Body of pancreas (tissue), 4 donors: ENCODE measurements at regions not wholly inside any gene's neighbourhood (a gene's known extent, or its start where the extent isn't known, plus 50 kb on each side); places are given as distances from the start of the nearest gene placed in this dataset.

ENCODE experiments used
- ATAC-seq: fragments of 150-250 bp; one replicate; pipeline ENCODE4 v1.9.1; 2016
- DNase-seq, 4 donors: peaks; one replicate each; pipeline ENCODE4 v3.0.0-alpha.2; 2019
- H3K27ac ChIP-seq, 4 donors: fragments of 200-600 bp; sonication (generic); 1 replicate in 3 of 4; 2 replicates in 1 of 4; pipeline versions ENCODE4 v1.5.1 to v1.6.1; 2016 to 2019; ENCODE audit warnings: mild to moderate bottlenecking in 1 of 4, mixed read lengths in 1 of 4, moderate library complexity in 1 of 4
- H3K27me3 ChIP-seq, 2 donors: fragments of 200-600 bp; sonication (generic); one replicate each; pipeline ENCODE4 v1.6.0; 2016; ENCODE audit warnings: mild to moderate bottlenecking in 1 of 2
- H3K36me3 ChIP-seq, 2 donors: fragments of 200-600 bp; sonication (generic); replicated peaks in 1 of 2; 2 replicates each; pipeline ENCODE4 v1.5.1; 2016; ENCODE audit warnings: low read depth in 2 of 2; ENCODE audit not compliant: insufficient read depth in 1 of 2
- H3K4me1 ChIP-seq: fragments of 200-600 bp; sonication (generic); one replicate; pipeline ENCODE4 v1.6.0; 2016
- H3K4me3 ChIP-seq, 2 donors: fragments of 200-600 bp; sonication (generic); 1 replicate in 1 of 2; 2 replicates in 1 of 2; pipeline ENCODE4 v1.5.1; 2016 to 2019
- H3K9me3 ChIP-seq, 3 donors: fragments of 200-600 bp; sonication (generic); 1 replicate in 2 of 3; 2 replicates in 1 of 3; pipeline ENCODE4 v1.5.1; 2016
- CTCF ChIP-seq, 7 experiments: fragments of 450-650 bp in 4 of 7; fragments of 200-600 bp in 3 of 7; sonication (generic) in 3 of 7; IDR thresholded peaks; one replicate each; pipeline ENCODE4 v1.5.1; 2016 to 2019; ENCODE audit warnings: antibody characterized with exemption in 7 of 7
- POLR2A ChIP-seq, 3 donors: fragments of 450-650 bp; IDR thresholded peaks; one replicate each; pipeline ENCODE4 v1.6.1; 2016; ENCODE audit warnings: antibody characterized with exemption in 3 of 3, mild to moderate bottlenecking in 2 of 3
- WGBS, 2 donors: methylation state at CpG; one replicate each; pipeline ENCODE4 v1.1.5; 2017; 5-methylcytosine and 5-hydroxymethylcytosine counted together
- intact Hi-C: fragments of 100-400 bp; cut with DNase I; formaldehyde crosslinking; loops from one replicate; pipeline ENCODE4 v1.15.1; 2023

- TF ChIP-seq POLR2A (IDR thresholded peaks at IDR 0.05): no peak
- TF ChIP-seq CTCF (IDR thresholded peaks at IDR 0.05): no peak
- WGBS, 2 donors: 36 to 48% methylated on average over 4 of the region's 4 CpGs
- Histone ChIP-seq H3K36me3 (no peaks in the 10 kb centered on the region), H3K4me3 (no peak overlapping the region), H3K9me3 (peaks cover 0 to 7% (median 0%) of the 10 kb centered on the region in 3 donors), H3K4me1 (no peaks in the 10 kb centered on the region), H3K27ac (no peak overlapping the region), H3K27me3 (no peaks in the 10 kb centered on the region)
- DNase-seq (no peak), ATAC-seq (no peak)
- intact Hi-C loops: no loop called here
Observed at GRCh38 chr4:56215141-56215783, 172.0 kb downstream of the AASDH start.

- TF ChIP-seq CTCF (IDR thresholded peaks at IDR 0.05) (no peak), POLR2A (IDR thresholded peaks at IDR 0.05) (no peak)
- no peaks in the 10 kb centered on the region for H3K27me3 ChIP-seq
- peaks cover 0 to 7% (median 0%) of the 10 kb centered on the region in 3 donors for H3K9me3 ChIP-seq
- no peak overlapping the region for H3K27ac ChIP-seq
- H3K36me3 ChIP-seq: no peaks in the 10 kb centered on the region
- no peak overlapping the region for H3K4me3 ChIP-seq
- WGBS, 2 donors: 65 to 69% methylated on average over 3 of the region's 3 CpGs
- ATAC-seq (no peak), DNase-seq (no peak)
- intact Hi-C loops: no loop called here
- H3K4me1 ChIP-seq: no peaks in the 10 kb centered on the region
Observed at GRCh38 chr4:56213543-56213942, 173.7 kb downstream of the AASDH start.

DNA sequence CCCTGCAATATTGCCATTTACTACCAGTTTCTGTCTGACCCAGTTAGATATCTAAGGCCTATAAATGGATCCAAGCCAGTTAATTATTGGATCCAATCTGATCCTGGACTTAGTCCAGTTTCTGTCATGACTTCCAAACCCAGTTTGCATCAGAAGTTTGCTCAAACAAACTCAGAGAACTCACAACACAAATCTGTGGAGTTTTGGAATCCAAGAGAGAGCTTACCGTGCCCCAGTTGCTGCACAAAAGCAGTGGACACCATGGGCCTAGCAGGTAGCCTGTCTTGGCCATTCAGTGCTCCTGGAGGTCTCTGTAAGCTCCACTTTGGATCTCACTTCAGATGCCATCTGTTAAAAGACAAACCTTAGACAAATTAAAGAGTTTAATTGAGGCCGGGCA lies 174.5 kb downstream of the AASDH start:
- ATAC-seq (no peak), DNase-seq (no peak)
- no peak overlapping the region for H3K27ac ChIP-seq
- H3K27me3 ChIP-seq: no peaks in the 10 kb centered on the region
- 68 to 94% methylated on average over 2 of the region's 2 CpGs for WGBS, 2 donors
- no peaks in the 10 kb centered on the region for H3K36me3 ChIP-seq
- no peak overlapping the region for H3K4me3 ChIP-seq
- no peak for TF ChIP-seq POLR2A (IDR thresholded peaks at IDR 0.05)
- TF ChIP-seq CTCF (IDR thresholded peaks at IDR 0.05): no peak
- peaks cover 0 to 7% (median 0%) of the 10 kb centered on the region in 3 donors for H3K9me3 ChIP-seq
- H3K4me1 ChIP-seq: no peaks in the 10 kb centered on the region
- intact Hi-C loops: no loop called here

DNA sequence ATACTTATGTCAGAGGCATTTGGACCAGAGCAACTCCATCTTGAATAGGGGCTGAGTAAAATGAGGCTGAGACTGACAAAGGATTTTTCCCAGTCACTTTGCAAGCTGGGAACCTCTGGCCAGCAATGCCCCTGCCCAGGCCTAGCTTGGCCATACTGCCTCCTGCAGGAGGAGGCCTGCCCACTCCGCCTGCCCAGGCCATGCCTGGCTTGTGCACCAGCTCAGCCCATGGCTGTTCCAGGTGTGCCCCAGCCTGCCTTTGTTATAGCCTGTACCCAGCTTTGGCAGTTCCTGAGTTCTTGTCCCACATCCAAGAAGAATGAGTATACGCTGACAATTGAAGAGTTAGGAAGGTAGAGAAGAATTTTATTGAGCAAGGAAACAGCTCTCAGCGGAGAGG lies 176.1 kb downstream of the AASDH start:
- no peak overlapping the region for H3K27ac ChIP-seq
- WGBS, 2 donors: 88 to 90% methylated on average over 3 of the region's 3 CpGs
- H3K36me3 ChIP-seq: no peaks in the 10 kb centered on the region
- H3K27me3 ChIP-seq: no peaks in the 10 kb centered on the region
- ATAC-seq (no peak), DNase-seq (no peak)
- H3K4me3 ChIP-seq: no peak overlapping the region
- H3K9me3 ChIP-seq: peaks cover 0 to 7% (median 0%) of the 10 kb centered on the region in 3 donors
- no peaks in the 10 kb centered on the region for H3K4me1 ChIP-seq
- no peak for TF ChIP-seq CTCF (IDR thresholded peaks at IDR 0.05)
- TF ChIP-seq POLR2A (IDR thresholded peaks at IDR 0.05): no peak
- intact Hi-C loops: no loop called here

DNA sequence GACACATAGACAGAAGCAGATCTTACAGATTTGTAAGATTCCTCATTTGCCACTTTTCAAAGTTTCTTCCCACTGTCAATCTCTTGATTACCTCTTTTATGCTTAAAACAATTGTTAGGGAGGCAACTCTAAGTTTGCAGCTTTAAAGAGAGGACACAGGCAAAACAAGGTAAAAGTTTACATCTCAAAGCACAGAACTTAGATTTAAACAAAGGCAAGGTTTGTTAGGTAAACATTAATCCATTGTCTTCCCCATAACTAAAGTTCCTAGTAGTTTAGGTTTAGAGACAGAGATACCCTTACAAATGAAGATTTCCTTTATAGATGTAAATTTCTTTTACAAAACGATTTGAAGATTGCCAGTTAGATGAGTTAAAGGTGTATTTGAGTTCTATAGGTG lies 176.9 kb downstream of the AASDH start:
- no peaks in the 10 kb centered on the region for H3K36me3 ChIP-seq
- H3K27ac ChIP-seq: no peak overlapping the region
- H3K27me3 ChIP-seq: no peaks in the 10 kb centered on the region
- H3K9me3 ChIP-seq: peaks cover 0 to 7% (median 0%) of the 10 kb centered on the region in 3 donors
- intact Hi-C loops: no loop called here
- DNase-seq (no peak), ATAC-seq (no peak)
- TF ChIP-seq POLR2A (IDR thresholded peaks at IDR 0.05) (no peak), CTCF (IDR thresholded peaks at IDR 0.05) (no peak)
- WGBS, 2 donors: 27 to 33% methylated on average over 1 of the region's 1 CpG
- H3K4me1 ChIP-seq: no peaks in the 10 kb centered on the region
- H3K4me3 ChIP-seq: no peak overlapping the region
